CD4-positive, alpha-beta T cell treated with Interferon gamma for 1 hour (primary cell): ENCODE measurements at regions not wholly inside any gene's neighbourhood (a gene's known extent, or its start where the extent isn't known, plus 50 kb on each side); places are given as distances from the start of the nearest gene placed in this dataset.
A peak's percentile ranks its signal among the peaks of the same experiment; 100 is the strongest.

Experiments
- DNase-seq: peaks from one replicate; pipeline ENCODE4 v3.0.0-alpha.2; 2020

GRCh38 chrX:38856670-38857265 lies 55.5 kb downstream of the MID1IP1 start:
- no peak for DNase-seq

GRCh38 chrX:38857736-38858523 lies 56.7 kb downstream of the MID1IP1 start:
- no peak for DNase-seq

GRCh38 chrX:38859602-38860001 lies 58.3 kb downstream of the MID1IP1 start:
- no peak for DNase-seq

GRCh38 chrX:38860106-38861013 lies 59.1 kb downstream of the MID1IP1 start:
- no peak for DNase-seq

GRCh38 chrX:38861489-38861888 lies 60.2 kb downstream of the MID1IP1 start:
- DNase-seq = no peak

GRCh38 chrX:38862100-38862499 lies 60.8 kb downstream of the MID1IP1 start:
- DNase-seq = no peak

- no peak for DNase-seq
Measured at GRCh38 chrX:38864165-38864564, 62.9 kb downstream of the MID1IP1 start.

GRCh38 chrX:38868321-38868720 lies 67.1 kb downstream of the MID1IP1 start:
- DNase-seq = no peak

- peak; percentile 33 for DNase-seq
Measured at GRCh38 chrX:38868941-38869401, 67.7 kb downstream of the MID1IP1 start.

GRCh38 chrX:38870361-38870895 lies 69.2 kb downstream of the MID1IP1 start:
- DNase-seq = peak; percentile 11

- no peak for DNase-seq
Measured at GRCh38 chrX:38871129-38872029, 70.1 kb downstream of the MID1IP1 start.

GRCh38 chrX:38877366-38877765 lies 76.1 kb downstream of the MID1IP1 start:
- no peak for DNase-seq

GRCh38 chrX:38878641-38879340 lies 77.5 kb downstream of the MID1IP1 start:
- no peak for DNase-seq

GRCh38 chrX:38879631-38880220 lies 78.5 kb downstream of the MID1IP1 start:
- DNase-seq = peak; percentile 64

GRCh38 chrX:38880296-38880854 lies 79.1 kb downstream of the MID1IP1 start:
- no peak for DNase-seq

- no peak for DNase-seq
Measured at GRCh38 chrX:38881066-38881465, 79.8 kb downstream of the MID1IP1 start.

GRCh38 chrX:38881727-38882126 lies 80.5 kb downstream of the MID1IP1 start:
- no peak for DNase-seq

GRCh38 chrX:38882894-38883626 lies 81.8 kb downstream of the MID1IP1 start:
- no peak for DNase-seq

GRCh38 chrX:38886112-38886511 lies 84.9 kb downstream of the MID1IP1 start:
- DNase-seq = no peak

- DNase-seq = no peak
Measured at GRCh38 chrX:38887222-38887621, 86.0 kb downstream of the MID1IP1 start.
